Suprapubic skin (tissue), 4 donors: ENCODE measurements at regions not wholly inside any gene's neighbourhood (a gene's known extent, or its start where the extent isn't known, plus 50 kb on each side); places are given as distances from the start of the nearest gene placed in this dataset.

ENCODE experiments used
- DNase-seq, 2 donors: peaks; one replicate each; pipeline ENCODE4 v3.0.0-alpha.2; 2019; ENCODE audit warnings: low spot score in 2 of 2
- H3K27ac ChIP-seq: fragments of 200-600 bp; sonication (generic); one replicate; pipeline ENCODE4 v1.5.1; 2019
- H3K27me3 ChIP-seq: fragments of 200-600 bp; sonication (generic); one replicate; pipeline ENCODE4 v1.5.1; 2019
- H3K36me3 ChIP-seq: fragments of 200-600 bp; sonication (generic); one replicate; pipeline ENCODE4 v1.5.1; 2019
- H3K4me1 ChIP-seq: fragments of 200-600 bp; sonication (generic); one replicate; pipeline ENCODE4 v1.5.1; 2019
- H3K4me3 ChIP-seq: fragments of 200-600 bp; sonication (generic); one replicate; pipeline ENCODE4 v1.5.1; 2019; ENCODE audit warnings: mild to moderate bottlenecking
- H3K9me3 ChIP-seq: fragments of 200-600 bp; sonication (generic); one replicate; pipeline ENCODE4 v1.5.1; 2019
- EP300 ChIP-seq: sonication (generic); formaldehyde crosslinking; IDR thresholded peaks from one replicate; pipeline ENCODE4 v1.6.1; 2017; ENCODE audit warnings: antibody characterized with exemption
- POLR2A ChIP-seq, 2 donors: fragments of 450-650 bp; IDR thresholded peaks; one replicate each; pipeline ENCODE4 v1.6.1; 2017; ENCODE audit warnings: antibody characterized with exemption in 2 of 2, mild to moderate bottlenecking in 2 of 2, moderate library complexity in 2 of 2
- POLR2AphosphoS5 ChIP-seq, 3 donors: sonication (generic); formaldehyde crosslinking; IDR thresholded peaks; one replicate each; pipeline ENCODE4 v1.6.1; 2017; ENCODE audit warnings: antibody characterized with exemption in 3 of 3
- WGBS: methylation state at CpG from one replicate; pipeline ENCODE4 v1.1.5; 2018; 5-methylcytosine and 5-hydroxymethylcytosine counted together
- TF ChIP-seq, protein P1 (sequence below), 2 donors: fragments of 200-600 bp in 1 of 2; fragments of 450-650 bp in 1 of 2; sonication (generic) in 1 of 2; IDR thresholded peaks; one replicate each; pipeline ENCODE4 v1.5.1; 2016 to 2019; ENCODE audit warnings: antibody characterized with exemption in 2 of 2, mild to moderate bottlenecking in 1 of 2, moderate library complexity in 1 of 2

DNA sequence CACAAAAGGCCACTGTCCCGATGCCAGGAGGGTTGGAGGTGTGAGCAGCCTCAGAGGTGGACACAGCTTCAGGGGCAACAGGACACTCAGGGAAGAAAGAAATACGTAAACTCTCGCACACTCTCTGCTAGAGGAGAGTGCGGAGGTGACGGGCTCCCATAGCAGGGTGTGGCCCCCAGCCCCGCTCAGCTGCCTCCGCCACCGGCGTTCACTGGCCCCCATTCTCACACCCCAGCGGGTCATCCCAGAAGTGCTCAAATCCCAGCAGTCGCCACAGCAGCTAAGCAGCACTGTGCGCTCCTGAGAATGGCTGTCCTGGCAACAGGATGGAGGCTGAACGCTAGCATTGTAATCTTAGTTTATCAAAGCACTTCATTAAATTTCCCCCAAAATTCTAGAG lies 315.6 kb upstream of the SALL3 start:
- 84% methylated on average over 13 of the region's 13 CpGs for WGBS
- no peak overlapping the region for H3K27ac ChIP-seq
- DNase-seq = no peak
- H3K4me1 ChIP-seq = no peaks in the 10 kb centered on the region
- H3K4me3 ChIP-seq = no peak overlapping the region
- H3K9me3 ChIP-seq = no peaks in the 10 kb centered on the region
- no peaks in the 10 kb centered on the region for H3K27me3 ChIP-seq
- no peak for TF ChIP-seq POLR2AphosphoS5 (IDR thresholded peaks at IDR 0.05)
- TF ChIP-seq, protein P1, sequence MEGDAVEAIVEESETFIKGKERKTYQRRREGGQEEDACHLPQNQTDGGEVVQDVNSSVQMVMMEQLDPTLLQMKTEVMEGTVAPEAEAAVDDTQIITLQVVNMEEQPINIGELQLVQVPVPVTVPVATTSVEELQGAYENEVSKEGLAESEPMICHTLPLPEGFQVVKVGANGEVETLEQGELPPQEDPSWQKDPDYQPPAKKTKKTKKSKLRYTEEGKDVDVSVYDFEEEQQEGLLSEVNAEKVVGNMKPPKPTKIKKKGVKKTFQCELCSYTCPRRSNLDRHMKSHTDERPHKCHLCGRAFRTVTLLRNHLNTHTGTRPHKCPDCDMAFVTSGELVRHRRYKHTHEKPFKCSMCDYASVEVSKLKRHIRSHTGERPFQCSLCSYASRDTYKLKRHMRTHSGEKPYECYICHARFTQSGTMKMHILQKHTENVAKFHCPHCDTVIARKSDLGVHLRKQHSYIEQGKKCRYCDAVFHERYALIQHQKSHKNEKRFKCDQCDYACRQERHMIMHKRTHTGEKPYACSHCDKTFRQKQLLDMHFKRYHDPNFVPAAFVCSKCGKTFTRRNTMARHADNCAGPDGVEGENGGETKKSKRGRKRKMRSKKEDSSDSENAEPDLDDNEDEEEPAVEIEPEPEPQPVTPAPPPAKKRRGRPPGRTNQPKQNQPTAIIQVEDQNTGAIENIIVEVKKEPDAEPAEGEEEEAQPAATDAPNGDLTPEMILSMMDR (IDR thresholded peaks at IDR 0.05) = no peak
- TF ChIP-seq POLR2A (IDR thresholded peaks at IDR 0.05) = no peak
- TF ChIP-seq EP300 = no peak
- H3K36me3 ChIP-seq = no peaks in the 10 kb centered on the region

DNA sequence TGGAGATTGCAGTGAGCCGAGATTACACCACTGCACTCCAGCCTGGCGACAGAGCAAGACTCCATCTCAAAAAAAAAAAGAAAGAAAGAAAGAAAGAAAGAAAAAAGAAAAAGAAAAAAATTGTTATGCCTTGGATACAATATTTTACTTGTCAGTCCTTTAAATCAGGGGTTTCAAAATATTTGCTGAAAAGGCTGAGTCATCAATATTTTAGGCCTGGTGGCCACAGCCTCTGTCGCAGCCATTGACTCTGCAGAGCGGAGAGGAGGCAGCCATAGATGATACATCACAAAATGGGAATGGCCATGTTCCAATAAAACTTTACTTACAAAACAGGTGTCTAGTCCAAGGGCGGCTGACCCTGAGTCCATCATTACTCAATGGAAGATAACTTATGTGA lies 314.8 kb upstream of the SALL3 start:
- WGBS = 94% methylated on average over 5 of the region's 5 CpGs
- Histone ChIP-seq H3K27me3 (no peaks in the 10 kb centered on the region), H3K36me3 (no peaks in the 10 kb centered on the region), H3K9me3 (no peaks in the 10 kb centered on the region), H3K27ac (no peak overlapping the region), H3K4me1 (no peaks in the 10 kb centered on the region), H3K4me3 (no peak overlapping the region)
- TF ChIP-seq POLR2AphosphoS5 (IDR thresholded peaks at IDR 0.05) (no peak), POLR2A (IDR thresholded peaks at IDR 0.05) (no peak), EP300 (no peak)
- TF ChIP-seq, protein P1 (IDR thresholded peaks at IDR 0.05) = no peak
- DNase-seq = no peak

DNA sequence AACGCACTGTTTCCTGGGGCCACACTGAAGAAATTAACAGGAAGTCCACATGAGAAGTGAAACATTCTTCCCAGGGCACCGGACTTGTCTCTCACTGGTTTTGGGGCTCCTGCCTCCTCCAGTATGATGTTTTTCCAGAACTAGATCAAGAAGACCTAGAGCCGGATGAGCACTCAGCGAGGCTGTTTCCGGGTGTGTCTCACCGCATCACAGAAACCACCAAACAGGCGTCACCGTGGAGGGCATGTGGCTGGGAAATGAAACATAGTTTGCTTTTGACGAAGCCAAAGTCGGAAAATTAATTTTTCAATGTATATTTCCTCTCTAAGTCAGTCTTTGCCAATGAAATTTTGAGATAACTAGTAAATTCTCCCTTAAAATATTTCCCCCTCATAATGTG lies 314.0 kb upstream of the SALL3 start:
- 84% methylated on average over 10 of the region's 10 CpGs for WGBS
- Histone ChIP-seq H3K27ac (no peak overlapping the region), H3K4me1 (no peaks in the 10 kb centered on the region), H3K27me3 (no peaks in the 10 kb centered on the region), H3K4me3 (no peak overlapping the region), H3K9me3 (no peaks in the 10 kb centered on the region), H3K36me3 (no peaks in the 10 kb centered on the region)
- no peak for DNase-seq
- TF ChIP-seq, protein P1 (IDR thresholded peaks at IDR 0.05) = no peak
- TF ChIP-seq POLR2A (IDR thresholded peaks at IDR 0.05) (no peak), POLR2AphosphoS5 (IDR thresholded peaks at IDR 0.05) (no peak), EP300 (no peak)

DNA sequence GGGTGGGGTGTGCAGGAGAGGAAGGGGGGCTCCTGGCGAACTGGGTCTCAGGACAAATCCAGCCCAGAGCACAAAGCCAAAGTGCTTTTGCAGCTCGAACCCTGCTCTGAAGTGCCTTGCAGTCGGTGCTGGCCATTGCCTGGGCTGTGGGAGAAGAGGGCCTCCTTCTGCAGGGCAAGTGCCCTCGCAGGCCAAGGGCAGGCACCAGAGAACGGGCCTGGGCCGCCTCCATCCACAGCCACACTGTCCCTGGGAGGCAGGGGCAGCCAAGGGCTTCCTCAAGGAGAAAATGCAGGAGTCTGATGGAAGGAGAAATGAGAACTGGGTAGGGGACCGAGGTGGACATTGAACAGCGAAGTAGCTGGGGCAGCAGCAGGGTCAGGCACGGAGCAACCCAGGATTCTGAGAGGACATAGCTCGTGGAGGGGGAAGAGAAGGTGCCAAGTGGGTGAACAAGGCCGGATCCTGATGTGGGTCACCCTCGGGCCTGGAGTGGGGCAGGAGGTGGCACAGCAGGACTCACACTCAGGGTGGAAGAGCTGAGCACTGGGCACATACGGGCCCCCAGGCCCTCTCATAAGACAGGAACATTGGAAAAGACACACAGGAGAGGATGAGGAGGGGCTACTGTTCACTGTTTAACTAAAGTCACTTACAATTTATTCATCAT lies 312.8 kb upstream of the SALL3 start:
- TF ChIP-seq POLR2AphosphoS5 (IDR thresholded peaks at IDR 0.05) (no peak), EP300 (no peak), POLR2A (IDR thresholded peaks at IDR 0.05) (no peak)
- TF ChIP-seq, protein P1 (IDR thresholded peaks at IDR 0.05) = no peak
- H3K4me3 ChIP-seq = no peak overlapping the region
- 88% methylated on average over 13 of the region's 13 CpGs for WGBS

DNA sequence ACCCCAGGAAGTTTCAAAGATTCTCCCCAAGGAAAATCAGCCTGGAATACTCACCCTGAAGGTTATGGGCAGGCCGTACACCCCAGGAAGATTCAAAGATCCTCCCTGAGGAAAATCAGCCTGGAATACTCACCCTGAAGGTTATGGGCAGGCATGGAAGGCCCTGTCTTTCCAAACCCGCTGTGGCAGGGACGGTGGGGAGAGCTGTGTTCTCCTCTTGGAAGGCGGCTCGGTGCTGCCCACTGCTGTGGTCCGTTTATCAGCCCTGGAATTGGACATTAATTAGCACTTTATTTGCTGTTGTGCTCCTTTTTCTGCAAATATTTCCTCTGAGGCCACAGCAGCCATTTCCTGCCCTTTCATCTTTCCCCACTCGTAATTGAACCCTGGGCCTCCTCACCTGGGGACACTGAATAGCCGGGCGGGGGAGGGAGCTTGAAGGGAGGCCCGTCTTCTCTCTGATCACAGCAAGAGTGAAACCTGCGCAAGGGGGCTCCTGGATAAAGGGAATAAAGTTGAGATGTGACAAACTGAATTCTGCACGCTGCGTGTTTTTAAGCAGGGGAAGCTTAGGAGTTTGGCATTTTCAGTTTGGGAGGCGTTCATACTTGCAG lies 308.7 kb upstream of the SALL3 start:
- WGBS = 75% methylated on average over 13 of the region's 14 CpGs
- Histone ChIP-seq H3K27me3 (peaks cover 11% of the 10 kb centered on the region), H3K4me3 (no peak overlapping the region), H3K4me1 (no peaks in the 10 kb centered on the region), H3K9me3 (no peaks in the 10 kb centered on the region), H3K27ac (no peak overlapping the region), H3K36me3 (no peaks in the 10 kb centered on the region)
- DNase-seq = peak in 1 of 2 donors; percentile 31
- TF ChIP-seq POLR2AphosphoS5 (IDR thresholded peaks at IDR 0.05) (no peak), POLR2A (IDR thresholded peaks at IDR 0.05) (no peak), EP300 (no peak)
- TF ChIP-seq, protein P1 (IDR thresholded peaks at IDR 0.05) = no peak

More for the DNA sequence above, 312.8 kb upstream of the SALL3 start:
- no peaks in the 10 kb centered on the region for H3K4me1 ChIP-seq
- no peak for DNase-seq
- H3K36me3 ChIP-seq = no peaks in the 10 kb centered on the region
- no peak overlapping the region for H3K27ac ChIP-seq
- peaks cover 5% of the 10 kb centered on the region for H3K27me3 ChIP-seq
- no peaks in the 10 kb centered on the region for H3K9me3 ChIP-seq
